Panc1 (cell line): ENCODE measurements at regions not wholly inside any gene's neighbourhood (a gene's known extent, or its start where the extent isn't known, plus 50 kb on each side); places are given as distances from the start of the nearest gene placed in this dataset.

ENCODE experiments used
- ATAC-seq: fragments of 200-7000 bp; cut with Tn5 transposase; 2 replicates; pipeline ENCODE4 v1.9.1; 2020; ENCODE audit warnings: mild to moderate bottlenecking, moderate library complexity
- BruUV-seq: library from RNA; stranded (reverse); fragments of 400-500 nt; replicated peaks from 2 replicates; lab custom pipeline; 2021; lab: Mats Ljungman, UMichigan
- CTCF ChIA-PET: fragments of 300-600 bp; sonication (Branson Sonifier 250); formaldehyde crosslinking; loops from one replicate; lab custom pipeline; 2022; ENCODE audit warnings: antibody characterized with exemption; lab: Charles Lee
- POLR2A ChIA-PET: fragments of 300-600 bp; sonication (Branson Sonifier 250); formaldehyde crosslinking; loops from one replicate; lab custom pipeline; 2022; ENCODE audit warnings: antibody characterized with exemption; lab: Charles Lee
- DNase-seq: peaks from one replicate; pipeline ENCODE4 v3.0.0-alpha.2; 2010; ENCODE audit warnings: low read depth, low spot score
- H3K27ac ChIP-seq: 2 replicates; pipeline ENCODE4 v1.5.1; 2011; ENCODE audit warnings: mild to moderate bottlenecking, low read length, inconsistent platforms
- H3K27me3 ChIP-seq: fragments of 200-500 bp; sonication (Bioruptor generic); 2 replicates; pipeline ENCODE4 v1.6.0; 2014; ENCODE audit warnings: low read length, inconsistent platforms; ENCODE audit not compliant: control insufficient read depth, insufficient read depth
- H3K36me3 ChIP-seq: fragments of 200-500 bp; sonication (Bioruptor generic); 2 replicates; pipeline ENCODE4 v1.5.1; 2014; ENCODE audit warnings: inconsistent platforms, mild to moderate bottlenecking, low read length, moderate library complexity; ENCODE audit not compliant: control insufficient read depth, insufficient read depth
- H3K4me1 ChIP-seq: 2 replicates; pipeline ENCODE4 v1.5.1; 2011; ENCODE audit warnings: inconsistent platforms, mild to moderate bottlenecking, low read length, moderate library complexity; ENCODE audit not compliant: control insufficient read depth, insufficient read depth
- H3K4me3 ChIP-seq, 2 experiments: 2 replicates each; pipeline ENCODE4 v1.5.1; 2011 to 2012; ENCODE audit warnings: low read depth in 2 of 2, low read length in 2 of 2, mild to moderate bottlenecking in 2 of 2, inconsistent platforms in 1 of 2, moderate library complexity in 1 of 2
- H3K9me3 ChIP-seq: fragments of 200-500 bp; sonication (Bioruptor generic); 2 replicates; pipeline ENCODE4 v1.5.1; 2014; ENCODE audit warnings: low read depth, mild to moderate bottlenecking, inconsistent platforms, low read length, moderate library complexity; ENCODE audit not compliant: control insufficient read depth, insufficient read depth
- POLR2AphosphoS5 ChIP-seq: IDR thresholded peaks from 2 replicates; pipeline ENCODE4 v1.6.1; 2012; ENCODE audit warnings: mild to moderate bottlenecking, low read depth, low read length, moderate library complexity
- REST ChIP-seq, 2 experiments: IDR thresholded peaks; 2 replicates each; pipeline ENCODE4 v1.6.1; 2011 to 2012; ENCODE audit warnings: low read depth in 2 of 2, control low read depth in 1 of 2, low read length in 1 of 2, mild to moderate bottlenecking in 1 of 2, moderate library complexity in 1 of 2; ENCODE audit not compliant: insufficient read depth in 1 of 2
- SIN3A ChIP-seq: IDR thresholded peaks from 2 replicates; pipeline ENCODE4 v1.6.1; 2012; ENCODE audit warnings: low read depth, mild to moderate bottlenecking, low read length, moderate library complexity, borderline replicate concordance; ENCODE audit not compliant: insufficient read depth
- TCF7L2 ChIP-seq: IDR thresholded peaks from 2 replicates; pipeline ENCODE4 v1.6.1; 2011; ENCODE audit warnings: mild to moderate bottlenecking, low read depth, low read length, inconsistent platforms
- in situ Hi-C: cut with HindIII; loops from 2 replicates; pipeline ENCODE4 v1.10.0; 2016; ENCODE audit warnings: low sequenced_read_pairs, low pct_unique_long_range_greater_than_20kb
- intact Hi-C: fragments of 100-400 bp; cut with micrococcal nuclease; formaldehyde crosslinking; loops from one replicate; pipeline ENCODE4 v1.10.0; 2022; ENCODE audit not compliant: unreplicated experiment
- TF ChIP-seq, protein P1 (sequence below): fragments of 450-650 bp; IDR thresholded peaks from 2 replicates; pipeline ENCODE4 v1.5.1; 2017; ENCODE audit warnings: mild to moderate bottlenecking

DNA sequence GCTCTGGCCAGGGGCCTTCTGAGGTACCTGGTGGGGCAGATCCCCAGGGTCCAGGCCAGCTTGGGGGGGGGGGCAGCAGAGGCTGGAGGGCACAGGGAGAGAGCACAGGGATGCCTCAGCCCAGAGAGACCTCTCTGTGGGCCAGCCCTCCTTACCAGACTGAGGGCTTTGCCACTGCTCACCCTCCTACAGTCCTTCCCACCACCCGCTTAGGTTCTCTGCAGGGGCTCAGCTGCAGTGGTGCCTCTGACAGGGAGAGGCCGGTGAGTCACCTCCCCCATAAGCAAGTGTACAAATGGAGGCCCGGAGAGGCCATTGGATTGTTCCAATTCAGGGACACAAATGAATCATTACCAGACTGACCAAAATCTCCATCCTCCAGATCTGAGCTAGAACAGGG, 68.1 kb upstream of the LMO1 start:
- POLR2A ChIA-PET, result no interaction called here

GRCh38 chr11:8330896-8331295, 67.2 kb upstream of the LMO1 start:
- intact Hi-C loops (no loop called here), in situ Hi-C loops (no loop called here)
- ChIA-PET CTCF (interaction anchor here (0.6 to 0.7 kb wide), 2 partner anchors 107 to 211 kb away, joined by 3 to 6 read pairs; no protein-coding TSS in a partner anchor), POLR2A (no interaction called here)
- no peaks in the 10 kb centered on the region for H3K27me3 ChIP-seq
- TF ChIP-seq, protein P1, sequence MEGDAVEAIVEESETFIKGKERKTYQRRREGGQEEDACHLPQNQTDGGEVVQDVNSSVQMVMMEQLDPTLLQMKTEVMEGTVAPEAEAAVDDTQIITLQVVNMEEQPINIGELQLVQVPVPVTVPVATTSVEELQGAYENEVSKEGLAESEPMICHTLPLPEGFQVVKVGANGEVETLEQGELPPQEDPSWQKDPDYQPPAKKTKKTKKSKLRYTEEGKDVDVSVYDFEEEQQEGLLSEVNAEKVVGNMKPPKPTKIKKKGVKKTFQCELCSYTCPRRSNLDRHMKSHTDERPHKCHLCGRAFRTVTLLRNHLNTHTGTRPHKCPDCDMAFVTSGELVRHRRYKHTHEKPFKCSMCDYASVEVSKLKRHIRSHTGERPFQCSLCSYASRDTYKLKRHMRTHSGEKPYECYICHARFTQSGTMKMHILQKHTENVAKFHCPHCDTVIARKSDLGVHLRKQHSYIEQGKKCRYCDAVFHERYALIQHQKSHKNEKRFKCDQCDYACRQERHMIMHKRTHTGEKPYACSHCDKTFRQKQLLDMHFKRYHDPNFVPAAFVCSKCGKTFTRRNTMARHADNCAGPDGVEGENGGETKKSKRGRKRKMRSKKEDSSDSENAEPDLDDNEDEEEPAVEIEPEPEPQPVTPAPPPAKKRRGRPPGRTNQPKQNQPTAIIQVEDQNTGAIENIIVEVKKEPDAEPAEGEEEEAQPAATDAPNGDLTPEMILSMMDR, result no peak
- TF ChIP-seq TCF7L2, result no peak
- TF ChIP-seq REST (IDR thresholded peaks at IDR 0.05; ENCODE audit: insufficient read depth in 1 of 2, low read depth in 2 of 2, low read length in 1 of 2), result no peak
- no peak for TF ChIP-seq SIN3A
- TF ChIP-seq POLR2AphosphoS5, result no peak
- no peaks in the 10 kb centered on the region for H3K9me3 ChIP-seq
- H3K36me3 ChIP-seq, result no peaks in the 10 kb centered on the region
- peaks cover 14% of the 10 kb centered on the region for H3K4me1 ChIP-seq
- ATAC-seq (no peak), DNase-seq (no peak)
- BruUV-seq, result no TSS peak
- H3K4me3 ChIP-seq, result no peak overlapping the region
- no peak overlapping the region for H3K27ac ChIP-seq

More for the DNA sequence above, 68.1 kb upstream of the LMO1 start:
- DNase-seq (no peak), ATAC-seq (no peak)
- no peaks in the 10 kb centered on the region for H3K9me3 ChIP-seq
- H3K27ac ChIP-seq, result no peak overlapping the region
- H3K4me3 ChIP-seq, result no peak overlapping the region
- in situ Hi-C loops (no loop called here), intact Hi-C loops (no loop called here)
- CTCF ChIA-PET, result interaction anchor here (0.6 kb wide), 1 partner anchor 357 kb away, joined by 3 read pairs; no protein-coding TSS in a partner anchor
- H3K27me3 ChIP-seq, result no peaks in the 10 kb centered on the region
- BruUV-seq, result no TSS peak
- no peak for TF ChIP-seq SIN3A
- TF ChIP-seq POLR2AphosphoS5, result no peak
- TF ChIP-seq, protein P1, result no peak
- no peak for TF ChIP-seq REST (IDR thresholded peaks at IDR 0.05; ENCODE audit: insufficient read depth in 1 of 2, low read depth in 2 of 2, low read length in 1 of 2)
- no peak for TF ChIP-seq TCF7L2
- no peaks in the 10 kb centered on the region for H3K36me3 ChIP-seq
- H3K4me1 ChIP-seq, result peaks cover 14% of the 10 kb centered on the region
